ENCODE measurements at regions not wholly inside any gene's neighbourhood (a gene's known extent, or its start where the extent isn't known, plus 50 kb on each side); places are given as distances from the start of the nearest gene placed in this dataset.
"Not testable (repeated sequence)": the region's sequence is repeated elsewhere in the genome, so short reads cannot be mapped to it uniquely, and the experiment has no call there.

GRCh38 chr5:104840284-104840683, 1277.7 kb upstream of the NUDT12 start:
- no peak overlapping the region for H3K27ac Mint-ChIP-seq
- H3K9me3 Mint-ChIP-seq = peaks cover 2 to 34% (median 13%) of the 10 kb centered on the region in 6 donors
- H3K36me3 Mint-ChIP-seq = no peaks in the 10 kb centered on the region
- no peaks in the 10 kb centered on the region for H3K4me1 Mint-ChIP-seq
- no peak for DNase-seq
- H3K27me3 Mint-ChIP-seq (ENCODE audit: low read depth in 3 of 3) = no peaks in the 10 kb centered on the region
- no peak overlapping the region for H3K4me3 Mint-ChIP-seq

- H3K4me1 Mint-ChIP-seq; H3K27ac Mint-ChIP-seq; H3K27me3 Mint-ChIP-seq (ENCODE audit: low read depth in 3 of 3); H3K4me3 Mint-ChIP-seq; H3K36me3 Mint-ChIP-seq; DNase-seq: not testable (repeated sequence)
- peaks cover 2 to 62% (median 40%) of the 10 kb centered on the region in 6 donors for H3K9me3 Mint-ChIP-seq
Observed at GRCh38 chr5:104831515-104831914, 1268.9 kb upstream of the NUDT12 start.

- no peak overlapping the region for H3K27ac Mint-ChIP-seq
- H3K4me3 Mint-ChIP-seq = no peak overlapping the region
- no peaks in the 10 kb centered on the region for H3K27me3 Mint-ChIP-seq (ENCODE audit: low read depth in 3 of 3)
- H3K9me3 Mint-ChIP-seq = peaks cover 2 to 33% (median 15%) of the 10 kb centered on the region in 6 donors
- peaks cover 0 to 5% (median 0%) of the 10 kb centered on the region in 3 donors for H3K36me3 Mint-ChIP-seq
- H3K4me1 Mint-ChIP-seq = no peaks in the 10 kb centered on the region
- no peak for DNase-seq
Observed at GRCh38 chr5:104821606-104822005, 1259.0 kb upstream of the NUDT12 start.

- Mint-ChIP-seq H3K36me3 (peaks cover 0 to 5% (median 0%) of the 10 kb centered on the region in 3 donors), H3K27me3 (ENCODE audit: low read depth in 3 of 3) (no peaks in the 10 kb centered on the region), H3K4me1 (no peaks in the 10 kb centered on the region), H3K27ac (no peak overlapping the region), H3K4me3 (no peak overlapping the region), H3K9me3 (peaks cover 0 to 31% (median 13%) of the 10 kb centered on the region in 6 donors)
- DNase-seq = no peak
Observed at GRCh38 chr5:104817127-104817526, 1254.5 kb upstream of the NUDT12 start.

- H3K4me1 Mint-ChIP-seq = no peaks in the 10 kb centered on the region
- no peaks in the 10 kb centered on the region for H3K27me3 Mint-ChIP-seq (ENCODE audit: low read depth in 3 of 3)
- H3K27ac Mint-ChIP-seq = no peak overlapping the region
- peaks cover 0 to 5% (median 0%) of the 10 kb centered on the region in 3 donors for H3K36me3 Mint-ChIP-seq
- peaks cover 0 to 37% (median 17%) of the 10 kb centered on the region in 6 donors for H3K9me3 Mint-ChIP-seq
- no peak for DNase-seq
- H3K4me3 Mint-ChIP-seq = no peak overlapping the region
Observed at GRCh38 chr5:104815212-104815611, 1252.6 kb upstream of the NUDT12 start.

- Mint-ChIP-seq H3K9me3 (peaks cover 6 to 26% (median 19%) of the 10 kb centered on the region in 6 donors), H3K36me3 (no peaks in the 10 kb centered on the region), H3K4me1 (no peaks in the 10 kb centered on the region), H3K4me3 (no peak overlapping the region), H3K27ac (no peak overlapping the region), H3K27me3 (ENCODE audit: low read depth in 3 of 3) (peaks cover 0 to under 1% (median 0%) of the 10 kb centered on the region in 3 donors)
- DNase-seq = no peak
Observed at GRCh38 chr5:104800440-104801048, 1238.0 kb upstream of the NUDT12 start.

- H3K27ac Mint-ChIP-seq = no peak overlapping the region
Observed at GRCh38 chr5:104793755-104794080, 1231.1 kb upstream of the NUDT12 start.

GRCh38 chr5:104793031-104793754, 1230.6 kb upstream of the NUDT12 start:
- peaks cover 0 to 2% (median 0%) of the 10 kb centered on the region in 3 donors for H3K36me3 Mint-ChIP-seq
- H3K27ac Mint-ChIP-seq = no peak overlapping the region
- peaks cover 0 to 39% (median 9%) of the 10 kb centered on the region in 6 donors for H3K9me3 Mint-ChIP-seq
- no peak overlapping the region for H3K4me3 Mint-ChIP-seq
- peaks cover 0 to 1% (median 0%) of the 10 kb centered on the region in 3 donors for H3K27me3 Mint-ChIP-seq (ENCODE audit: low read depth in 3 of 3)
- DNase-seq = no peak
- H3K4me1 Mint-ChIP-seq = no peaks in the 10 kb centered on the region

More at GRCh38 chr5:104793755-104794080, 1231.1 kb upstream of the NUDT12 start:
- Mint-ChIP-seq H3K4me1 (no peaks in the 10 kb centered on the region), H3K36me3 (peaks cover 0 to 2% (median 0%) of the 10 kb centered on the region in 3 donors), H3K27me3 (ENCODE audit: low read depth in 3 of 3) (peaks cover 0 to 1% (median 0%) of the 10 kb centered on the region in 3 donors), H3K4me3 (no peak overlapping the region), H3K9me3 (peaks cover 0 to 35% (median 9%) of the 10 kb centered on the region in 6 donors)
- DNase-seq = no peak

- Mint-ChIP-seq H3K4me1 (no peaks in the 10 kb centered on the region), H3K36me3 (peaks cover 0 to 2% (median 0%) of the 10 kb centered on the region in 3 donors), H3K27me3 (ENCODE audit: low read depth in 3 of 3) (no peaks in the 10 kb centered on the region), H3K27ac (no peak overlapping the region), H3K9me3 (peaks cover 3 to 59% (median 19%) of the 10 kb centered on the region in 6 donors), H3K4me3 (no peak overlapping the region)
- DNase-seq = no peak
Observed at GRCh38 chr5:104789366-104789765, 1226.8 kb upstream of the NUDT12 start.

- H3K36me3 Mint-ChIP-seq = no peaks in the 10 kb centered on the region
- H3K4me1 Mint-ChIP-seq = no peaks in the 10 kb centered on the region
- H3K4me3 Mint-ChIP-seq = no peak overlapping the region
- no peaks in the 10 kb centered on the region for H3K27me3 Mint-ChIP-seq (ENCODE audit: low read depth in 3 of 3)
- H3K9me3 Mint-ChIP-seq = peaks cover 1 to 55% (median 30%) of the 10 kb centered on the region in 6 donors
- no peak overlapping the region for H3K27ac Mint-ChIP-seq
- no peak for DNase-seq
Observed at GRCh38 chr5:104785097-104785496, 1222.5 kb upstream of the NUDT12 start.

- Mint-ChIP-seq H3K4me1 (no peaks in the 10 kb centered on the region), H3K36me3 (no peaks in the 10 kb centered on the region), H3K4me3 (no peak overlapping the region), H3K27ac (no peak overlapping the region), H3K27me3 (ENCODE audit: low read depth in 3 of 3) (no peaks in the 10 kb centered on the region), H3K9me3 (peaks cover 5 to 37% (median 15%) of the 10 kb centered on the region in 6 donors)
- no peak for DNase-seq
Observed at GRCh38 chr5:104774372-104774771, 1211.8 kb upstream of the NUDT12 start.

- Mint-ChIP-seq H3K9me3 (peaks cover 4 to 35% (median 13%) of the 10 kb centered on the region in 6 donors), H3K4me3 (no peak overlapping the region), H3K27me3 (ENCODE audit: low read depth in 3 of 3) (no peaks in the 10 kb centered on the region), H3K4me1 (no peaks in the 10 kb centered on the region), H3K36me3 (no peaks in the 10 kb centered on the region), H3K27ac (no peak overlapping the region)
- DNase-seq = no peak
Observed at GRCh38 chr5:104764197-104764596, 1201.6 kb upstream of the NUDT12 start.

GRCh38 chr5:104763216-104763615, 1200.6 kb upstream of the NUDT12 start:
- no peaks in the 10 kb centered on the region for H3K36me3 Mint-ChIP-seq
- no peaks in the 10 kb centered on the region for H3K4me1 Mint-ChIP-seq
- H3K27me3 Mint-ChIP-seq (ENCODE audit: low read depth in 3 of 3) = no peaks in the 10 kb centered on the region
- H3K4me3 Mint-ChIP-seq = no peak overlapping the region
- no peak for DNase-seq
- H3K9me3 Mint-ChIP-seq = peaks cover 4 to 31% (median 15%) of the 10 kb centered on the region in 6 donors
- peak overlapping the region in 1 of 6 donors; percentile 39 for H3K27ac Mint-ChIP-seq

GRCh38 chr5:104757915-104758314, 1195.3 kb upstream of the NUDT12 start:
- H3K4me1 Mint-ChIP-seq = no peaks in the 10 kb centered on the region
- H3K9me3 Mint-ChIP-seq = peaks cover 6 to 29% (median 11%) of the 10 kb centered on the region in 6 donors

More at GRCh38 chr5:104757915-104758314, 1195.3 kb upstream of the NUDT12 start:
- Mint-ChIP-seq H3K4me3 (no peak overlapping the region), H3K27ac (no peak overlapping the region), H3K27me3 (ENCODE audit: low read depth in 3 of 3) (no peaks in the 10 kb centered on the region), H3K36me3 (no peaks in the 10 kb centered on the region)
- no peak for DNase-seq
